ENCODE measurements at regions not wholly inside any gene's neighbourhood (a gene's known extent, or its start where the extent isn't known, plus 50 kb on each side); places are given as distances from the start of the nearest gene placed in this dataset.
"Not testable (repeated sequence)": the region's sequence is repeated elsewhere in the genome, so short reads cannot be mapped to it uniquely, and the experiment has no call there.

GRCh38 chr3:193954752-193955151 is 181.2 kb upstream of the HES1 start:
- no peaks in the 10 kb centered on the region; the same call in 1 of the 2 replicates for H3K9me3 ChIP-seq (ENCODE audit: control insufficient read depth, insufficient read depth, low read length)
- no peak overlapping the region for H3K4me3 ChIP-seq (ENCODE audit: low read length)
- no peak overlapping the region for H3K27ac ChIP-seq (ENCODE audit: low read length)
- no peaks in the 10 kb centered on the region for H3K36me3 ChIP-seq (ENCODE audit: control insufficient read depth, insufficient read depth, low read length)
- no peak for DNase-seq (ENCODE audit: low read depth, low spot score)
- no peaks in the 10 kb centered on the region for H3K27me3 ChIP-seq (ENCODE audit: control insufficient read depth, insufficient read depth, low read length)
- no peaks in the 10 kb centered on the region for H3K4me1 ChIP-seq (ENCODE audit: control insufficient read depth, insufficient read depth, low read length)

GRCh38 chr3:193955719-193956118 is 180.2 kb upstream of the HES1 start:
- Histone ChIP-seq H3K27ac (ENCODE audit: low read length) (no peak overlapping the region), H3K36me3 (ENCODE audit: control insufficient read depth, insufficient read depth, low read length) (no peaks in the 10 kb centered on the region), H3K4me1 (ENCODE audit: control insufficient read depth, insufficient read depth, low read length) (no peaks in the 10 kb centered on the region), H3K27me3 (ENCODE audit: control insufficient read depth, insufficient read depth, low read length) (no peaks in the 10 kb centered on the region), H3K4me3 (ENCODE audit: low read length) (no peak overlapping the region), H3K9me3 (ENCODE audit: control insufficient read depth, insufficient read depth, low read length) (no peaks in the 10 kb centered on the region; the same call in 1 of the 2 replicates)
- WGBS (ENCODE audit: insufficient coverage, insufficient read length): no CpG with 5 or more reads among the region's 7 CpGs
- no peak for DNase-seq (ENCODE audit: low read depth, low spot score)

- Histone ChIP-seq H3K4me3 (ENCODE audit: low read length) (no peak overlapping the region), H3K27me3 (ENCODE audit: control insufficient read depth, insufficient read depth, low read length) (peaks cover 11% of the 10 kb centered on the region; the same call in 1 of the 2 replicates), H3K27ac (ENCODE audit: low read length) (no peak overlapping the region), H3K36me3 (ENCODE audit: control insufficient read depth, insufficient read depth, low read length) (no peaks in the 10 kb centered on the region), H3K9me3 (ENCODE audit: control insufficient read depth, insufficient read depth, low read length) (no peaks in the 10 kb centered on the region; the same call in 1 of the 2 replicates), H3K4me1 (ENCODE audit: control insufficient read depth, insufficient read depth, low read length) (no peaks in the 10 kb centered on the region)
- DNase-seq (ENCODE audit: low read depth, low spot score): no peak
These were observed 176.1 kb upstream of the HES1 start for GRCh38 chr3:193959861-193960260.

- H3K4me1 ChIP-seq (ENCODE audit: control insufficient read depth, insufficient read depth, low read length): no peaks in the 10 kb centered on the region
- H3K27ac ChIP-seq (ENCODE audit: low read length): no peak overlapping the region
- no CpG with 5 or more reads among the region's 21 CpGs for whole genome bisulfite sequencing (ENCODE audit: insufficient coverage, insufficient read length)
- no peak for DNase-seq (ENCODE audit: low read depth, low spot score)
- H3K4me3 ChIP-seq (ENCODE audit: low read length): no peak overlapping the region
- H3K36me3 ChIP-seq (ENCODE audit: control insufficient read depth, insufficient read depth, low read length): no peaks in the 10 kb centered on the region
- H3K9me3 ChIP-seq (ENCODE audit: control insufficient read depth, insufficient read depth, low read length): no peaks in the 10 kb centered on the region; the same call in 1 of the 2 replicates
- peaks cover 15% of the 10 kb centered on the region; the same call in 1 of the 2 replicates for H3K27me3 ChIP-seq (ENCODE audit: control insufficient read depth, insufficient read depth, low read length)
These were observed 175.3 kb upstream of the HES1 start for GRCh38 chr3:193960487-193961274.

- Histone ChIP-seq H3K4me1 (ENCODE audit: control insufficient read depth, insufficient read depth, low read length) (no peaks in the 10 kb centered on the region), H3K4me3 (ENCODE audit: low read length) (no peak overlapping the region), H3K27ac (ENCODE audit: low read length) (no peak overlapping the region), H3K9me3 (ENCODE audit: control insufficient read depth, insufficient read depth, low read length) (no peaks in the 10 kb centered on the region), H3K36me3 (ENCODE audit: control insufficient read depth, insufficient read depth, low read length) (no peaks in the 10 kb centered on the region), H3K27me3 (ENCODE audit: control insufficient read depth, insufficient read depth, low read length) (peaks cover 18% of the 10 kb centered on the region; the same call in 1 of the 2 replicates)
- DNase-seq (ENCODE audit: low read depth, low spot score): no peak
- no CpG with 5 or more reads among the region's 9 CpGs for WGBS (ENCODE audit: insufficient coverage, insufficient read length)
These were observed 172.8 kb upstream of the HES1 start for GRCh38 chr3:193962986-193963685.

- Histone ChIP-seq H3K4me3 (ENCODE audit: low read length) (no peak overlapping the region), H3K27ac (ENCODE audit: low read length) (no peak overlapping the region), H3K4me1 (ENCODE audit: control insufficient read depth, insufficient read depth, low read length) (no peaks in the 10 kb centered on the region), H3K36me3 (ENCODE audit: control insufficient read depth, insufficient read depth, low read length) (no peaks in the 10 kb centered on the region), H3K9me3 (ENCODE audit: control insufficient read depth, insufficient read depth, low read length) (no peaks in the 10 kb centered on the region), H3K27me3 (ENCODE audit: control insufficient read depth, insufficient read depth, low read length) (peaks cover 18% of the 10 kb centered on the region; the same call in 1 of the 2 replicates)
- WGBS (ENCODE audit: insufficient coverage, insufficient read length): no CpG with 5 or more reads among the region's 7 CpGs
- no peak for DNase-seq (ENCODE audit: low read depth, low spot score)
These were observed 172.0 kb upstream of the HES1 start for GRCh38 chr3:193963808-193964516.

- Histone ChIP-seq H3K4me3 (ENCODE audit: low read length) (no peak overlapping the region), H3K4me1 (ENCODE audit: control insufficient read depth, insufficient read depth, low read length) (no peaks in the 10 kb centered on the region), H3K27me3 (ENCODE audit: control insufficient read depth, insufficient read depth, low read length) (peaks cover 18% of the 10 kb centered on the region; the same call in 1 of the 2 replicates), H3K27ac (ENCODE audit: low read length) (no peak overlapping the region), H3K36me3 (ENCODE audit: control insufficient read depth, insufficient read depth, low read length) (no peaks in the 10 kb centered on the region), H3K9me3 (ENCODE audit: control insufficient read depth, insufficient read depth, low read length) (no peaks in the 10 kb centered on the region)
- no CpG with 5 or more reads among the region's 2 CpGs for WGBS (ENCODE audit: insufficient coverage, insufficient read length)
- DNase-seq (ENCODE audit: low read depth, low spot score): no peak
These were observed 171.4 kb upstream of the HES1 start for GRCh38 chr3:193964517-193964880.

- DNase-seq (ENCODE audit: low read depth, low spot score): no peak
- WGBS (ENCODE audit: insufficient coverage, insufficient read length): no CpG with 5 or more reads among the region's 5 CpGs
These were observed 167.5 kb upstream of the HES1 start for GRCh38 chr3:193968380-193968974.

GRCh38 chr3:193970131-193970772 is 165.7 kb upstream of the HES1 start:
- not testable (repeated sequence) for H3K4me3 ChIP-seq (ENCODE audit: low read length); H3K4me1 ChIP-seq (ENCODE audit: control insufficient read depth, insufficient read depth, low read length); H3K27me3 ChIP-seq (ENCODE audit: control insufficient read depth, insufficient read depth, low read length); H3K27ac ChIP-seq (ENCODE audit: low read length); H3K36me3 ChIP-seq (ENCODE audit: control insufficient read depth, insufficient read depth, low read length); H3K9me3 ChIP-seq (ENCODE audit: control insufficient read depth, insufficient read depth, low read length)
- no CpG with 5 or more reads among the region's 7 CpGs for WGBS (ENCODE audit: insufficient coverage, insufficient read length)
- DNase-seq (ENCODE audit: low read depth, low spot score): peak; percentile 41

More at GRCh38 chr3:193968380-193968974, 167.5 kb upstream of the HES1 start:
- H3K27me3 ChIP-seq (ENCODE audit: control insufficient read depth, insufficient read depth, low read length): peaks cover 12% of the 10 kb centered on the region; the same call in 1 of the 2 replicates
- no peaks in the 10 kb centered on the region for H3K4me1 ChIP-seq (ENCODE audit: control insufficient read depth, insufficient read depth, low read length)
- no peaks in the 10 kb centered on the region for H3K36me3 ChIP-seq (ENCODE audit: control insufficient read depth, insufficient read depth, low read length)
- no peak overlapping the region for H3K4me3 ChIP-seq (ENCODE audit: low read length)
- H3K27ac ChIP-seq (ENCODE audit: low read length): no peak overlapping the region
- H3K9me3 ChIP-seq (ENCODE audit: control insufficient read depth, insufficient read depth, low read length): no peaks in the 10 kb centered on the region

- no peak overlapping the region for H3K4me3 ChIP-seq (ENCODE audit: low read length)
- no peak for DNase-seq (ENCODE audit: low read depth, low spot score)
These were observed 165.2 kb upstream of the HES1 start for GRCh38 chr3:193970773-193971206.

More at GRCh38 chr3:193970773-193971206, 165.2 kb upstream of the HES1 start:
- no peaks in the 10 kb centered on the region for H3K36me3 ChIP-seq (ENCODE audit: control insufficient read depth, insufficient read depth, low read length)
- H3K27ac ChIP-seq (ENCODE audit: low read length): no peak overlapping the region
- no peaks in the 10 kb centered on the region for H3K9me3 ChIP-seq (ENCODE audit: control insufficient read depth, insufficient read depth, low read length)
- peaks cover 3% of the 10 kb centered on the region for H3K4me1 ChIP-seq (ENCODE audit: control insufficient read depth, insufficient read depth, low read length)
- WGBS (ENCODE audit: insufficient coverage, insufficient read length): no CpG with 5 or more reads among the region's 3 CpGs
- H3K27me3 ChIP-seq (ENCODE audit: control insufficient read depth, insufficient read depth, low read length): peaks cover 2% of the 10 kb centered on the region; the same call in 1 of the 2 replicates
